H9 (cell line): ENCODE measurements at regions not wholly inside any gene's neighbourhood (a gene's known extent, or its start where the extent isn't known, plus 50 kb on each side); places are given as distances from the start of the nearest gene placed in this dataset.
A peak's percentile ranks its signal among the peaks of the same experiment; 100 is the strongest.

ENCODE experiments used
- DNase-seq: peaks from one replicate; pipeline ENCODE4 v3.0.0-alpha.2; 2017
- H2AFZ ChIP-seq: one replicate; pipeline ENCODE4 v1.6.1; 2013; ENCODE audit warnings: mild to moderate bottlenecking, low read length, control low read depth, moderate library complexity
- H2AK5ac ChIP-seq: 2 replicates; pipeline ENCODE4 v1.6.1; 2013; ENCODE audit warnings: low read length, control low read depth, mixed read lengths; ENCODE audit not compliant: insufficient read length
- H2BK120ac ChIP-seq: one replicate; pipeline ENCODE4 v1.6.1; 2013; ENCODE audit warnings: low read depth, mild to moderate bottlenecking, low read length, control low read depth, inconsistent platforms; ENCODE audit not compliant: poor library complexity, severe bottlenecking
- H2BK12ac ChIP-seq: 2 replicates; pipeline ENCODE4 v1.6.1; 2013; ENCODE audit warnings: low read length, control low read depth, mixed read lengths, low read depth; ENCODE audit not compliant: insufficient read length
- H2BK15ac ChIP-seq: 2 replicates; pipeline ENCODE4 v1.6.1; 2013; ENCODE audit warnings: low read depth, low read length, control low read depth
- H2BK20ac ChIP-seq: one replicate; pipeline ENCODE4 v1.6.1; 2013; ENCODE audit warnings: low read depth, mild to moderate bottlenecking, low read length, control low read depth, inconsistent platforms; ENCODE audit not compliant: poor library complexity, severe bottlenecking
- H2BK5ac ChIP-seq: 2 replicates; pipeline ENCODE4 v1.6.1; 2013; ENCODE audit warnings: low read length, control low read depth, mixed read lengths; ENCODE audit not compliant: insufficient read length
- H3K14ac ChIP-seq: 2 replicates; pipeline ENCODE4 v1.6.1; 2013; ENCODE audit warnings: low read length, control low read depth; ENCODE audit not compliant: insufficient read depth
- H3K18ac ChIP-seq: 2 replicates; pipeline ENCODE4 v1.6.1; 2013; ENCODE audit warnings: low read depth, mild to moderate bottlenecking, mixed read lengths, low read length, control low read depth; ENCODE audit not compliant: insufficient read length
- H3K23ac ChIP-seq: 2 replicates; pipeline ENCODE4 v1.6.1; 2013; ENCODE audit warnings: low read length, control low read depth, mixed read lengths, low read depth; ENCODE audit not compliant: insufficient read length
- H3K23me2 ChIP-seq: 2 replicates; pipeline ENCODE4 v1.6.1; 2013; ENCODE audit warnings: low read depth, mild to moderate bottlenecking, mixed read lengths, low read length, control low read depth; ENCODE audit not compliant: insufficient read length, poor library complexity, severe bottlenecking
- H3K27ac ChIP-seq: 2 replicates; pipeline ENCODE4 v1.5.1; 2013; ENCODE audit warnings: low read length, control low read depth, mixed read lengths, low read depth; ENCODE audit not compliant: insufficient read length
- H3K27me3 ChIP-seq: 2 replicates; pipeline ENCODE4 v1.6.1; 2013; ENCODE audit warnings: low read length, control low read depth, inconsistent platforms; ENCODE audit not compliant: insufficient read depth
- H3K4ac ChIP-seq: 2 replicates; pipeline ENCODE4 v1.6.1; 2013; ENCODE audit warnings: low read depth, mild to moderate bottlenecking, control low read depth, inconsistent platforms, low read length, moderate library complexity
- H3K4me1 ChIP-seq: 2 replicates; pipeline ENCODE4 v1.6.1; 2013; ENCODE audit warnings: low read length, control low read depth, inconsistent platforms; ENCODE audit not compliant: insufficient read depth
- H3K4me2 ChIP-seq: 2 replicates; pipeline ENCODE4 v1.6.1; 2013; ENCODE audit warnings: low read length, control low read depth, mixed read lengths; ENCODE audit not compliant: insufficient read length, insufficient read depth
- H3K56ac ChIP-seq: 2 replicates; pipeline ENCODE4 v1.6.1; 2013; ENCODE audit warnings: low read depth, mild to moderate bottlenecking, mixed read lengths, low read length, control low read depth; ENCODE audit not compliant: insufficient read length
- H3K79me1 ChIP-seq: 2 replicates; pipeline ENCODE4 v1.6.1; 2013; ENCODE audit warnings: low read depth, mild to moderate bottlenecking, moderate library complexity, low read length, control low read depth, inconsistent platforms; ENCODE audit not compliant: insufficient read depth, poor library complexity, severe bottlenecking
- H3K79me2 ChIP-seq: 2 replicates; pipeline ENCODE4 v1.6.1; 2013; ENCODE audit warnings: low read length, control low read depth, inconsistent platforms; ENCODE audit not compliant: insufficient read depth
- H3K9ac ChIP-seq: 2 replicates; pipeline ENCODE4 v1.6.1; 2013; ENCODE audit warnings: low read length, control low read depth, mixed read lengths; ENCODE audit not compliant: insufficient read length; ENCODE audit errors: extremely low read depth
- H3K9me3 ChIP-seq: one replicate; pipeline ENCODE4 v1.6.1; 2013; ENCODE audit warnings: low read depth, low read length, inconsistent platforms; ENCODE audit not compliant: control insufficient read depth
- H3T11ph ChIP-seq: one replicate; pipeline ENCODE4 v1.6.1; 2013; ENCODE audit warnings: mild to moderate bottlenecking, low read length, control low read depth, inconsistent platforms
- H4K20me1 ChIP-seq: one replicate; pipeline ENCODE4 v1.6.1; 2013; ENCODE audit not compliant: control insufficient read depth, insufficient read length, insufficient read depth
- H4K5ac ChIP-seq: 2 replicates; pipeline ENCODE4 v1.6.1; 2013; ENCODE audit warnings: low read depth, mild to moderate bottlenecking, mixed read lengths, low read length, control low read depth; ENCODE audit not compliant: insufficient read length
- H4K8ac ChIP-seq: replicated peaks from 2 replicates; pipeline ENCODE4 v1.6.1; 2013; ENCODE audit warnings: low read length, control low read depth, mixed read lengths, low read depth; ENCODE audit not compliant: insufficient read length
- H4K91ac ChIP-seq: 2 replicates; pipeline ENCODE4 v1.6.1; 2013; ENCODE audit warnings: low read depth, mild to moderate bottlenecking, moderate library complexity, mixed read lengths, low read length, control low read depth; ENCODE audit not compliant: insufficient read length
- H3K27ac Mint-ChIP-seq, 3 experiments: 2 replicates in 2 of 3; 3 replicates in 1 of 3; pipeline ENCODE4 v1.8.0; 2020 to 2021; ENCODE audit warnings: mixed read lengths in 3 of 3, mild to moderate bottlenecking in 1 of 3, moderate library complexity in 1 of 3
- H3K27me3 Mint-ChIP-seq: 2 replicates; pipeline ENCODE4 v1.8.0; 2021; ENCODE audit warnings: low read depth, mild to moderate bottlenecking, moderate library complexity, mixed read lengths
- H3K36me3 Mint-ChIP-seq, 3 experiments: 2 replicates in 2 of 3; 3 replicates in 1 of 3; pipeline ENCODE4 v1.8.0; 2020 to 2021; ENCODE audit warnings: low read depth in 3 of 3, mixed read lengths in 3 of 3; ENCODE audit not compliant: insufficient read depth in 1 of 3
- H3K4me1 Mint-ChIP-seq, 2 experiments: 2 replicates each; pipeline ENCODE4 v1.8.0; 2020; ENCODE audit warnings: mixed read lengths in 2 of 2
- H3K4me3 Mint-ChIP-seq, 2 experiments: 2 replicates in 1 of 2; 3 replicates in 1 of 2; pipeline ENCODE4 v1.8.0; 2020 to 2021; ENCODE audit warnings: mild to moderate bottlenecking in 2 of 2, mixed read lengths in 2 of 2, moderate library complexity in 1 of 2
- H3K9me3 Mint-ChIP-seq, 2 experiments: 2 replicates in 1 of 2; 3 replicates in 1 of 2; pipeline ENCODE4 v1.8.0; 2020; ENCODE audit warnings: mild to moderate bottlenecking in 2 of 2, mixed read lengths in 2 of 2, moderate library complexity in 1 of 2
- CTCF ChIP-seq: fragments of 200-600 bp; sonication (generic); conservative IDR thresholded peaks from 3 replicates; pipeline ENCODE4 v1.8.0; 2021; ENCODE audit warnings: antibody characterized with exemption, mild to moderate bottlenecking
- WGBS: extraction: QIAGEN DNeasy Blood & Tissue Kit; methylation state at CpG from one replicate; pipeline ENCODE4 v1.1.7; 2013; ENCODE audit warnings: missing lambda C conversion rate, low lambda C conversion rate, mixed read lengths; ENCODE audit not compliant: insufficient read length; ENCODE audit errors: extremely low coverage; 5-methylcytosine and 5-hydroxymethylcytosine counted together

GRCh38 chr5:34545626-34546025 lies 110.5 kb upstream of the RAI14 start:
- no peak for DNase-seq
- Histone ChIP-seq H2AFZ (no peak overlapping the region), H2BK20ac (no peak overlapping the region), H3K9me3 (peaks cover 39% of the 10 kb centered on the region), H3K18ac (no peak overlapping the region), H3K23ac (no peak overlapping the region), H4K5ac (no peak overlapping the region), H4K20me1 (no peaks in the 10 kb centered on the region), H3K14ac (no peak overlapping the region), H4K91ac (peak overlapping the region; percentile 36), H3K56ac (no peak overlapping the region), H3K27ac (no peak overlapping the region), H2BK12ac (no peak overlapping the region), H2AK5ac (no peak overlapping the region), H3K4me2 (no peak overlapping the region), H4K8ac (no peak overlapping the region), H3K27me3 (no peaks in the 10 kb centered on the region), H3K79me2 (no peaks in the 10 kb centered on the region), H3K23me2 (no peaks in the 10 kb centered on the region), H3K4me1 (0 out of 2 replicates have a peak, but pooled peaks cover 4% of the 10 kb centered on the region), H2BK5ac (no peak overlapping the region), H2BK120ac (no peak overlapping the region), H3K9ac (no peak overlapping the region), H3K4ac (no peak overlapping the region), H3T11ph (no peak overlapping the region), H2BK15ac (no peak overlapping the region), H3K79me1 (no peaks in the 10 kb centered on the region)
- H3K36me3 Mint-ChIP-seq = peaks cover 45 to 66% (median 49%) of the 10 kb centered on the region in 3 experiments
- H3K4me3 Mint-ChIP-seq = no peak overlapping the region
- WGBS = no CpG with 5 or more reads among the region's 2 CpGs
- peaks cover 33 to 41% of the 10 kb centered on the region in 2 experiments for H3K4me1 Mint-ChIP-seq
- no peak overlapping the region; a peak in 1 of 7 replicates for H3K27ac Mint-ChIP-seq
- TF ChIP-seq CTCF = no peak
- H3K27me3 Mint-ChIP-seq = peaks cover 2% of the 10 kb centered on the region; the same call in 1 of the 2 replicates
- peaks cover 60 to 66% of the 10 kb centered on the region in 2 experiments for H3K9me3 Mint-ChIP-seq
